Epidermal melanocyte (primary cell): ENCODE measurements at regions not wholly inside any gene's neighbourhood (a gene's known extent, or its start where the extent isn't known, plus 50 kb on each side); places are given as distances from the start of the nearest gene placed in this dataset.

Source experiments
- DNase-seq: peaks from one replicate; pipeline ENCODE4 v3.0.0; 2011; ENCODE audit warnings: low spot score; ENCODE audit not compliant: insufficient read length

GRCh38 chr20:63128367-63128766 lies 87.6 kb downstream of the YTHDF1 start:
- no peak for DNase-seq

GRCh38 chr20:63127700-63128364 lies 88.1 kb downstream of the YTHDF1 start:
- DNase-seq: no peak

GRCh38 chr20:63126876-63127699 lies 88.8 kb downstream of the YTHDF1 start:
- DNase-seq: no peak

GRCh38 chr20:63125838-63126601 lies 89.9 kb downstream of the YTHDF1 start:
- no peak for DNase-seq

GRCh38 chr20:63125581-63125837 lies 90.4 kb downstream of the YTHDF1 start:
- DNase-seq: no peak

GRCh38 chr20:63124782-63125580 lies 91.0 kb downstream of the YTHDF1 start:
- DNase-seq: no peak

GRCh38 chr20:63124092-63124781 lies 91.7 kb downstream of the YTHDF1 start:
- no peak for DNase-seq

GRCh38 chr20:63123331-63123741 lies 92.6 kb downstream of the YTHDF1 start:
- no peak for DNase-seq

- no peak for DNase-seq
Observed at GRCh38 chr20:63122626-63123025, 93.3 kb downstream of the YTHDF1 start.

GRCh38 chr20:63121749-63122405 lies 94.1 kb downstream of the YTHDF1 start:
- no peak for DNase-seq

GRCh38 chr20:63121246-63121645 lies 94.7 kb downstream of the YTHDF1 start:
- DNase-seq: no peak

- no peak for DNase-seq
Observed at GRCh38 chr20:63120808-63121090, 95.2 kb downstream of the YTHDF1 start.

GRCh38 chr20:63119963-63120807 lies 95.7 kb downstream of the YTHDF1 start:
- DNase-seq: no peak

GRCh38 chr20:63119121-63119962 lies 96.6 kb downstream of the YTHDF1 start:
- no peak for DNase-seq

GRCh38 chr20:63118303-63119120 lies 97.4 kb downstream of the YTHDF1 start:
- no peak for DNase-seq

GRCh38 chr20:63117661-63118302 lies 98.1 kb downstream of the YTHDF1 start:
- no peak for DNase-seq

GRCh38 chr20:63117151-63117550 lies 98.8 kb downstream of the YTHDF1 start:
- DNase-seq: no peak
